AG04450 (cell line): ENCODE measurements at regions not wholly inside any gene's neighbourhood (a gene's known extent, or its start where the extent isn't known, plus 50 kb on each side); places are given as distances from the start of the nearest gene placed in this dataset.

ENCODE experiments used
- CTCF ChIA-PET: fragments of 300-600, 350-600 bp; formaldehyde crosslinking; extraction: SDS; loops from one replicate; lab custom pipeline; 2022; ENCODE audit warnings: antibody characterized with exemption, inconsistent platforms; lab: Charles Lee
- POLR2A ChIA-PET: fragments of 350-600 bp; formaldehyde crosslinking; extraction: SDS; loops from one replicate; lab custom pipeline; 2021; ENCODE audit warnings: antibody characterized with exemption, inconsistent platforms; lab: Yijun Ruan, JAX
- DNase-seq: peaks from one replicate; pipeline ENCODE4 v3.0.0-alpha.2; 2011; ENCODE audit warnings: low read depth, low spot score
- H3K27ac ChIP-seq: one replicate; pipeline ENCODE4 v1.5.1; 2012; ENCODE audit warnings: low read depth, low read length, control low read depth
- H3K27me3 ChIP-seq: one replicate; pipeline ENCODE4 v1.6.0; 2012; ENCODE audit warnings: low read length; ENCODE audit not compliant: control insufficient read depth, insufficient read depth
- H3K4me3 ChIP-seq: 2 replicates; pipeline ENCODE4 v1.5.1; 2011; ENCODE audit warnings: mild to moderate bottlenecking, low read depth, low read length, control low read depth
- H3K9me3 ChIP-seq: 2 replicates; pipeline ENCODE4 v1.5.1; 2012; ENCODE audit warnings: low read length; ENCODE audit not compliant: control insufficient read depth, insufficient read depth
- CTCF ChIP-seq: IDR thresholded peaks from 2 replicates; pipeline ENCODE4 v1.5.1; 2011; ENCODE audit warnings: low read depth, low read length, control low read depth, inconsistent platforms

GRCh38 chr5:87997662-87998061 lies 271.0 kb downstream of the TMEM161B start:
- H3K27ac ChIP-seq, result no peak overlapping the region
- TF ChIP-seq CTCF, result no peak
- H3K27me3 ChIP-seq, result no peaks in the 10 kb centered on the region
- ChIA-PET POLR2A (no interaction called here), CTCF (no interaction called here)
- DNase-seq, result no peak
- no peaks in the 10 kb centered on the region for H3K9me3 ChIP-seq
- no peak overlapping the region for H3K4me3 ChIP-seq

DNA sequence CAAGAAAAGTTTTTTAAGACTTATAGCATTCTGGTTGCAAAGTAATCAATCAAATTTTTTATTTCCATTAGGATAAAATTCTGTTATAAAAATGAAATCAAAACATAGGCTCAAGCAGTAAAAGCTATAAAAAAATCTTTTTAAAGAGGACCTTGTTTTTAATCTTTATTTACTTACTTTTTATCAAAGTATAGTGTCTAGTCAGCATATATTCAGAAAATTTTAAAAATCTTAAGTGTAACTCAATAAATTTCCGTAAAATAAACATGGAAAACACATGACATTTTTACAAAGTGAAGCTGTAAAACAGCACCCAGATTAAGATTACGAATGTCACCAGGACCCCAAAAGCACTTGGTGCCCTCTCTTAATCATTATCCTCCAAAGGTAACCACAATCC lies 302.4 kb downstream of the TMEM161B start:
- Histone ChIP-seq H3K9me3 (peaks cover 6% of the 10 kb centered on the region; the same call in 1 of the 2 replicates), H3K4me3 (no peak overlapping the region), H3K27ac (no peak overlapping the region), H3K27me3 (no peaks in the 10 kb centered on the region)
- CTCF ChIA-PET, result no interaction called here
- DNase-seq, result no peak
- TF ChIP-seq CTCF, result no peak
- POLR2A ChIA-PET, result no interaction called here

- POLR2A ChIA-PET, result no interaction called here
- H3K9me3 ChIP-seq, result peaks cover 7% of the 10 kb centered on the region; the same call in 1 of the 2 replicates
- CTCF ChIA-PET, result no interaction called here
- no peak for TF ChIP-seq CTCF
- H3K27me3 ChIP-seq, result no peaks in the 10 kb centered on the region
- H3K27ac ChIP-seq, result no peak overlapping the region
- DNase-seq, result no peak
- no peak overlapping the region for H3K4me3 ChIP-seq
Observed at GRCh38 chr5:87954121-87954520, 314.5 kb downstream of the TMEM161B start.

GRCh38 chr5:87951661-87952060 lies 317.0 kb downstream of the TMEM161B start:
- POLR2A ChIA-PET, result no interaction called here
- DNase-seq, result no peak
- TF ChIP-seq CTCF, result no peak
- Histone ChIP-seq H3K27ac (no peak overlapping the region), H3K4me3 (no peak overlapping the region), H3K9me3 (peaks cover 3% of the 10 kb centered on the region; the same call in 1 of the 2 replicates), H3K27me3 (no peaks in the 10 kb centered on the region)
- CTCF ChIA-PET, result no interaction called here

GRCh38 chr5:87949676-87950631 lies 318.7 kb downstream of the TMEM161B start:
- Histone ChIP-seq H3K4me3 (no peak overlapping the region), H3K27me3 (no peaks in the 10 kb centered on the region), H3K9me3 (no peaks in the 10 kb centered on the region), H3K27ac (no peak overlapping the region)
- DNase-seq, result no peak
- CTCF ChIA-PET, result no interaction called here
- POLR2A ChIA-PET, result no interaction called here
- no peak for TF ChIP-seq CTCF
